IPS DF 6.9 (cell line): ENCODE measurements at regions not wholly inside any gene's neighbourhood (a gene's known extent, or its start where the extent isn't known, plus 50 kb on each side); places are given as distances from the start of the nearest gene placed in this dataset.

Experiments used
- DNase-seq: peaks from one replicate; pipeline ENCODE4 v3.0.0-alpha.2; 2013; ENCODE audit warnings: low read depth, low spot score
- H3K27ac ChIP-seq: one replicate; pipeline ENCODE4 v1.5.1; 2013; ENCODE audit warnings: low read length, control low read depth
- H3K27me3 ChIP-seq: 2 replicates; pipeline ENCODE4 v1.6.1; 2013; ENCODE audit warnings: mild to moderate bottlenecking, low read length; ENCODE audit not compliant: control insufficient read depth, insufficient read depth
- H3K36me3 ChIP-seq: 2 replicates; pipeline ENCODE4 v1.6.1; 2013; ENCODE audit warnings: low read length; ENCODE audit not compliant: control insufficient read depth, insufficient read depth
- H3K4me1 ChIP-seq: 2 replicates; pipeline ENCODE4 v1.6.1; 2013; ENCODE audit warnings: low read length; ENCODE audit not compliant: control insufficient read depth, insufficient read depth
- H3K4me3 ChIP-seq: 2 replicates; pipeline ENCODE4 v1.5.1; 2013; ENCODE audit warnings: mild to moderate bottlenecking, low read length
- H3K9me3 ChIP-seq: 2 replicates; pipeline ENCODE4 v1.6.1; 2013; ENCODE audit warnings: low read length, inconsistent platforms; ENCODE audit not compliant: control insufficient read depth, insufficient read depth
- WGBS: extraction: QIAGEN DNeasy Blood & Tissue Kit; methylation state at CpG from one replicate; pipeline ENCODE4 v1.1.7; 2013; ENCODE audit warnings: mixed read lengths, missing lambda C conversion rate; ENCODE audit not compliant: insufficient read length, insufficient coverage; 5-methylcytosine and 5-hydroxymethylcytosine counted together

DNA sequence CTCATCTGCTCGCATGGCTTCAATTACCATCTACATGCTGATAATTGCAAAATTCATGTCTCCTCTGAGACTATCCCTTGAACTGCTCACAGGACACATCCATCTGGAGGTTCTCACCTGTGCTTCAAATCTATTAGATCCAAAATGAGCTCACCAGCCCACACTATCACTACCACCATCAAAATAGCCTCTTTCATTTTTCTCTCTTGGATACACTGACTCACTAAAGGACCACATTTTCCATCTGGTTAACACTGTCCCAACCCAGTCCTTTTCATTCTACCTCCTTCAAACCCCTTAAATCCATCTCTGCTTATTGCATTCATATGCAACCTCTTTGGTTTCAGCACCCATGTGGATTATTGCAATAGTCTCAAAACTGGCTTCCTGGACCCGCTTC lies 497.6 kb downstream of the MID1IP1 start:
- Histone ChIP-seq H3K4me1 (no peaks in the 10 kb centered on the region), H3K27ac (no peak overlapping the region), H3K36me3 (no peaks in the 10 kb centered on the region), H3K9me3 (0 out of 2 replicates have a peak, but pooled peaks cover 2% of the 10 kb centered on the region), H3K4me3 (no peak overlapping the region), H3K27me3 (no peaks in the 10 kb centered on the region)
- DNase-seq = no peak
- WGBS = no CpG with 5 or more reads among the region's 2 CpGs

DNA sequence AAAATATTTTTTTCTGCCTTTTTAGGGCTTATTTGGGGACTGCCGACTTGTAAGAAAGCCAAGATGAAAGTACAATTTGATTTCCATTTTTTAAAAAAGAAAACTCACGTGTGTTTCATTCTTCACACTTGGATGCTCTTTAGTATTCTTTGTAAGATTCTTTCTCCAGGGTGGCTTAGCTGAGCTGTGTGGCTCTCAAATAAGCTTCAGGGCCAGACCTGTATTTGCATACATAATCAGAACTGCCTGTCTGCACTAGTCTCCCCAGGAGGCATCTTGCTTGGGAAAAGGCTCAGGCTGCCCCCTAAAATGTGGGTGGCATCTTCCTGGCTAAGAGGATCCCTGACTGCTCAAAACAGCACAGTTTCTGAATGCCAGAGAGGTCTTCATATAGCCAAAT lies 498.4 kb downstream of the MID1IP1 start:
- Histone ChIP-seq H3K27ac (no peak overlapping the region), H3K9me3 (0 out of 2 replicates have a peak, but pooled peaks cover 2% of the 10 kb centered on the region), H3K27me3 (no peaks in the 10 kb centered on the region), H3K36me3 (no peaks in the 10 kb centered on the region), H3K4me1 (no peaks in the 10 kb centered on the region), H3K4me3 (no peak overlapping the region)
- no CpG with 5 or more reads among the region's 2 CpGs for WGBS
- DNase-seq = no peak

DNA sequence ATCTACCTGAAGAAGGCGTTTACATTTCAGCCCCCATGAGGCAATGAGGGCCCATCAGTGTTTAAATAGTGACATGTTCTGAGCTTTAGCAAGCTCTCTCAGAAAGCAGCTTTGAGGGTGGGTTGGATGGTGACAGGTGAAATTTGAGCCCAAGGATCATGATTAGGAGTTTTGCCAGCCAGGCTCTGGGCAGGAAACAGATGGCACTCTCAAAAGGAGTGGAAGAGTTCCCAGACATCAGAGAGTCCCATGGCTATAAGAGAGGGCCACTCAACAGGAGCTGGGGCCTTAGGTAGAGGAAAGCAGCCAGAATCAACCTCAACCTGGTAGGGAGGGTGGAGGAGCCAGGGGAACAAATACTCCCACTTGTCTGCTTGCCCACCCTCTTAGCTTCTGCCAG lies 499.8 kb downstream of the MID1IP1 start:
- Histone ChIP-seq H3K36me3 (no peaks in the 10 kb centered on the region), H3K4me3 (no peak overlapping the region), H3K4me1 (no peaks in the 10 kb centered on the region), H3K27me3 (no peaks in the 10 kb centered on the region), H3K27ac (no peak overlapping the region), H3K9me3 (0 out of 2 replicates have a peak, but pooled peaks cover 2% of the 10 kb centered on the region)
- WGBS = no CpG with 5 or more reads among the region's 1 CpG
- no peak for DNase-seq

DNA sequence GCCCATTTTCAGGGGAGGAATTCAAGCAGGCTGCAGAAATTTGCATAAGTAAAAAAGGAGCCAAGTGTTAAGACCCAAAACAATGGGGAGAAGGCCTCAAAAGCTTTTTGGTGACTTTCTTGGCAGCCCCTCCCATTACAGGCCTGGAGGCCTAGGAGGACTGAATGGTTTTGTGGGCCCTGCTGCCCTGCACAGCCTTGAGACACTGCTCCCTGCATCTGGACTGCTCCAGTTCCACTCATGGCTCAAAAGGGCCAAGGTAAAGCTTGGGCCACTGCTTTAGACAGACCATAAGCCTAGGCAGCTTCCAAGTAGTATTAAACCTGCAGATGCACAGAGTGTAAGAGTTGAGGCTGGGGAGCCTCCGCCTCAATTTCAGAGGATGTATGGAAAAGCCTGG lies 501.6 kb downstream of the MID1IP1 start:
- no CpG with 5 or more reads among the region's 1 CpG for WGBS
- no peaks in the 10 kb centered on the region for H3K27me3 ChIP-seq
- no peak overlapping the region for H3K4me3 ChIP-seq
- H3K36me3 ChIP-seq = no peaks in the 10 kb centered on the region
- no peak overlapping the region for H3K27ac ChIP-seq
- H3K4me1 ChIP-seq = no peaks in the 10 kb centered on the region
- 0 out of 2 replicates have a peak, but pooled peaks cover 2% of the 10 kb centered on the region for H3K9me3 ChIP-seq
- DNase-seq = no peak

DNA sequence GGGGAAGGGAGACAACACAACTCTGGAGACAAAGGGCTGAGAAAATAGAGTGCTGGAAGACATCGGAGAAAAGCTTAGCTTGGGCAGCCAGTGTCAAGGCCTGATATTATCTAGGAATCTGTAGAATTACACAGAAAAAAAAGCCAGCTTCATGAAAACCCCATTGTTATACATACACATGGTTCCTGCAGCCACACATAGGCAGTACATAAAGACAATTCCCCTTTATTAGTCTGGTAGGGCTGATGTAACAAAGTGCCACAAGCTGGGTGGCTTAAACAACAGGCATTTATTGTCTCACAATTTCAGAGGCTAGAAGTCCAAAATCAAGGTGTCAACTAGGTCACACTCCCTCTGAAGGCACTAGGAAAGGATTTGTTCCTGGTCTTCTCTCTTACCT lies 503.5 kb downstream of the MID1IP1 start:
- no peak overlapping the region for H3K4me3 ChIP-seq
- H3K27ac ChIP-seq = no peak overlapping the region
- no peaks in the 10 kb centered on the region for H3K27me3 ChIP-seq
- no CpG with 5 or more reads among the region's 1 CpG for WGBS
- H3K36me3 ChIP-seq = no peaks in the 10 kb centered on the region
- no peak for DNase-seq
- H3K4me1 ChIP-seq = no peaks in the 10 kb centered on the region
- H3K9me3 ChIP-seq = 0 out of 2 replicates have a peak, but pooled peaks cover 2% of the 10 kb centered on the region

DNA sequence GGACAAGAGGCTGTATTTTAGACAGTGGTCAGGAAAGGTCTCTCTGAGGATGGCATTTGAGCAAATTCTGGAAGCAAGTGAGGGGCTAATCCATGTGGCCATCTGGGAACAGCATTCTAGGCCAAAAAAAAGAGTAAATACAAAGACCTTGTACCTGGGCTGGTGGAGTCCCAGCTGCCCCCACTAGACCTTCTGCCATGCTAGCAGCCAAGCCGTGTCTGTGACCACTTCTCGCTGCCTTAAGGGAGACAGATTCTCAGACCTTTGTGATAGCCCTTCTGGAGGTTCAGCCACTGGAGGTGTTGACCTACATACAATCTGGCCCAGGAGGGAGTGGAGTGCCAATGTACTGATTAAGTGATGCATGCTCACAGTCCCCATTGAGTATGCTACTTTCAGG lies 506.2 kb downstream of the MID1IP1 start:
- Histone ChIP-seq H3K36me3 (no peaks in the 10 kb centered on the region), H3K4me3 (no peak overlapping the region), H3K27me3 (no peaks in the 10 kb centered on the region), H3K9me3 (0 out of 2 replicates have a peak, but pooled peaks cover 2% of the 10 kb centered on the region), H3K4me1 (no peaks in the 10 kb centered on the region), H3K27ac (no peak overlapping the region)
- no CpG with 5 or more reads among the region's 2 CpGs for WGBS
- no peak for DNase-seq

DNA sequence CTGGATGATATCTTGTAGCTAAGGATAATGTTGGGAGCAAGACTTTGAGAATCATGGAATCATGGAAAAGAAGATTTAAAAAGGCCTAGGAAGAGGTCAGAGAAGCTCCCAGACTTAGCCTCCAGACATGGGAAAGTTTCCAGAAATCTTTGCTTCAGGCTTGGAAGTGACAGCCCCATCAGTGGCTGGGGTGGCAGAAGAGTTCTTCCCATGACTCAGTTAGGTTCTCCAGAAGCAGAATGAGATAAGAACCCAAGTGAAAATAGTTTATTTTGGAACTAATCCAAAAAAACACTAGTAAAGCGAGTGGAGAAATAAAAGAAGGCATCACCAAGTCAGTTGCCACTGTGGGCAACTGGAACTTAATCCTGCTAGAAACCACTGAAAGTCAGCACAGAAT lies 506.9 kb downstream of the MID1IP1 start:
- WGBS = no CpG with 5 or more reads among the region's 1 CpG
- Histone ChIP-seq H3K9me3 (0 out of 2 replicates have a peak, but pooled peaks cover 2% of the 10 kb centered on the region), H3K4me1 (no peaks in the 10 kb centered on the region), H3K27ac (no peak overlapping the region), H3K4me3 (no peak overlapping the region), H3K27me3 (no peaks in the 10 kb centered on the region), H3K36me3 (no peaks in the 10 kb centered on the region)
- DNase-seq = no peak

DNA sequence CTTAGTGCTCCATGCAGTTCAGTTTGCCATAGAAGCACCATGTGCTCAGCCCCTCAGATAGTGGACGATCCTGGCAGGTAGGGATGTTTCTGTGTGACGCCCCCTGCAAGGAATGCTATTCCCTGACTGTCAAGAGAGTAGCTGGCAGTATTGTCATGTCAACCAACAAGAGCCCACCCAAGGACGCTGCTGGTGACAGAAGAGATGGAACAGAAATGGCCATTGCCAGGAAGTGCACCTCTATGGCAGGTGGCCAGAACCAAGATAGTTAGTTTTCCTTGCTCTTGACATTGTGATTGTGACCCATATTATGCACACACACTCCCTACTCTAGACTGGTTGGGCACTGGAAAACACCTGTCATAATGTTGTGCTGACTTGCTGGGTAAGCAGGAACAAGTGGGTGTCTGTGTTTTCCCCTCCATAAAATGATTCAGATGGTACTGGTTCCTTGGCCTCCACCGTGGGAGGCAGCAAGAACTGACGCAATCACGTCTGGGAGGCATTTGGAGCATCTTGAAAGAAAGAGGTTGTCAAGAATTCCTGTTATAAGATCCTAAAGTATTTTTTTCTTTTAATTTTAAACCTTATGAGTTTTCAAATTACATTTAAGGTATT lies 507.9 kb downstream of the MID1IP1 start:
- Histone ChIP-seq H3K4me1 (no peaks in the 10 kb centered on the region), H3K9me3 (no peaks in the 10 kb centered on the region), H3K4me3 (no peak overlapping the region), H3K27me3 (no peaks in the 10 kb centered on the region), H3K36me3 (no peaks in the 10 kb centered on the region), H3K27ac (no peak overlapping the region)
- no peak for DNase-seq
- no CpG with 5 or more reads among the region's 6 CpGs for WGBS

DNA sequence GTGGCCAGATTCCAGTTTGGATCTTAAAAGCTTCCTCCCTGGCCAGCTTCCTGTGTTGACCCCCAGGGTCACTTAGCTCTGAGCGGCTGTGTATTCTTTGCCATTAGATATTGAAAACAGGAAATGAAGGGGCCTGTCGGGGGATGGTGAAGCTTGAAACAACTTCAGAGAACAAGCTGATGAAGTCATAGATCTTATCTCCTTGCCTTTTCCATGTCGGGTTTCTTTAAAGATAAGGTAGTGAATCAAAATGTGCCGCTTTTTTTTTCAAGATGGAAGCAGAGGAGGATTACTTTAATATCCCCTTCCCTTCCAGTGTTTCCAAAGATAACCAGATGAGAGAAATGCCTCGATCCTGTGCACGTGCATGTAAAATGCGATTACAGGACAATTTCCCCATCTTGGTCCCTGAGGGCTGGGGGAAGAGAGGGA lies 508.5 kb downstream of the MID1IP1 start:
- Histone ChIP-seq H3K27me3 (no peaks in the 10 kb centered on the region), H3K4me3 (no peak overlapping the region), H3K9me3 (no peaks in the 10 kb centered on the region), H3K36me3 (no peaks in the 10 kb centered on the region), H3K4me1 (no peaks in the 10 kb centered on the region), H3K27ac (no peak overlapping the region)
- no peak for DNase-seq
- WGBS = no CpG with 5 or more reads among the region's 7 CpGs

DNA sequence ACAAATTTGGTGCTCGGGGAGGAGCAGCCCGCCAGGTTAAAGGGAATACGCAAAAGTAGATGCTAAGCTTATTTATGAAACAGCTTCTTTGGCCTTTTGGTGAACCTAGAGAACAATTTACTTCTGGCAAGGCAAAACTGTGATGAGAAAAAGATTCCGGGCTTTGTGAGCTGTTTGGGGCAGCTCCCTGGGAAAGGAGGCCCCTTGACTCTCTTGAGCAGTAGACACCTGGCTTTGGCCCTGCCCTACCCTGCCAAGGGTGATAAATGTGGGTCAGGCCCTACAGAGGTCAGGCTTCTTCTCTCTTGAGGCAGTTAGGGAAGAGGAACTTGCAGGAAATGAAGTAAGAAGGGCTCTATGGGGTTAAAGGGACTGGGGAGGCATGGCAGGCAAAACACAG lies 509.6 kb downstream of the MID1IP1 start:
- Histone ChIP-seq H3K9me3 (no peaks in the 10 kb centered on the region), H3K36me3 (no peaks in the 10 kb centered on the region), H3K4me3 (no peak overlapping the region), H3K4me1 (no peaks in the 10 kb centered on the region), H3K27ac (no peak overlapping the region), H3K27me3 (no peaks in the 10 kb centered on the region)
- DNase-seq = no peak
- no CpG with 5 or more reads among the region's 4 CpGs for WGBS

DNA sequence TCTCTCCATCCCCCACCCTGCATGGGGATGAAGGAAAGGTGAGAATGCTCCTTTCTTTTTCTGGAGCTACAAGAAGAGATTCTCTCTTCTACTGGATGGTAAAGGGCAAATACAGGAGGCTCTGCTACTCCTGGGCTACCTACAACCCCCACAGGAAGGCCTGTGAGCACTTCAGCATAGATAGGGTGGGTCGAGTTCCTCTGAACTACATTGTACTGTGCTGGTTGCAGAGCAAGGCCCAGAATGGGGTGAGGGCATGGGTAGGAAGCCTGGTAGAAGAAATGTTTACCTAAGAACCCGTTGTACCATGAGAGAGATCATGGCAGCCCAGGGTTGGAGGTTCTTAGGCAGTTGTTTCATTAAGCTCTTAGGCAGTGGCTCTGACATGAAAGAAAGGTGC lies 510.4 kb downstream of the MID1IP1 start:
- Histone ChIP-seq H3K4me1 (no peaks in the 10 kb centered on the region), H3K27ac (no peak overlapping the region), H3K27me3 (no peaks in the 10 kb centered on the region), H3K9me3 (no peaks in the 10 kb centered on the region), H3K36me3 (no peaks in the 10 kb centered on the region), H3K4me3 (no peak overlapping the region)
- WGBS = no CpG with 5 or more reads among the region's 2 CpGs
- no peak for DNase-seq
